ENCODE measurements at regions not wholly inside any gene's neighbourhood (a gene's known extent, or its start where the extent isn't known, plus 50 kb on each side); places are given as distances from the start of the nearest gene placed in this dataset.
"Not testable (repeated sequence)": the region's sequence is repeated elsewhere in the genome, so short reads cannot be mapped to it uniquely, and the experiment has no call there.

GRCh38 chr2:167745667-167746066 lies 501.7 kb downstream of the STK39 start:
- DNase-seq = no peak

GRCh38 chr2:167739921-167740320 lies 507.5 kb downstream of the STK39 start:
- DNase-seq = not testable (repeated sequence)

- DNase-seq = no peak
Observed at GRCh38 chr2:167733747-167734146, 513.6 kb downstream of the STK39 start.

GRCh38 chr2:167732326-167732725 lies 515.1 kb downstream of the STK39 start:
- no peak for DNase-seq

- no peak for DNase-seq
Observed at GRCh38 chr2:167729911-167730310, 517.5 kb downstream of the STK39 start.

- no peak for DNase-seq
Observed at GRCh38 chr2:167726788-167727187, 520.6 kb downstream of the STK39 start.

GRCh38 chr2:167721593-167721992 lies 525.8 kb downstream of the STK39 start:
- no peak for DNase-seq

- no peak for DNase-seq
Observed at GRCh38 chr2:167719410-167719809, 528.0 kb downstream of the STK39 start.

- no peak for DNase-seq
Observed at GRCh38 chr2:167718560-167718959, 528.8 kb downstream of the STK39 start.

GRCh38 chr2:167715932-167716331 lies 531.5 kb downstream of the STK39 start:
- no peak for DNase-seq

GRCh38 chr2:167715498-167715897 lies 531.9 kb downstream of the STK39 start:
- not testable (repeated sequence) for DNase-seq

GRCh38 chr2:167712275-167712674 lies 535.1 kb downstream of the STK39 start:
- no peak for DNase-seq

- peak; percentile 23 for DNase-seq
Observed at GRCh38 chr2:167708998-167709397, 538.4 kb downstream of the STK39 start.

GRCh38 chr2:167706800-167707199 lies 540.6 kb downstream of the STK39 start:
- no peak for DNase-seq

- DNase-seq = no peak
Observed at GRCh38 chr2:167703441-167703840, 544.0 kb downstream of the STK39 start.

- DNase-seq = no peak
Observed at GRCh38 chr2:167702227-167702626, 545.2 kb downstream of the STK39 start.

GRCh38 chr2:167701651-167702050 lies 545.7 kb downstream of the STK39 start:
- DNase-seq = no peak

GRCh38 chr2:167697948-167698347 lies 549.4 kb downstream of the STK39 start:
- DNase-seq = no peak

GRCh38 chr2:167697194-167697593 lies 550.2 kb downstream of the STK39 start:
- DNase-seq = no peak

- peak; percentile 9 for DNase-seq
Observed at GRCh38 chr2:167692936-167693335, 554.5 kb downstream of the STK39 start.

- DNase-seq = no peak
Observed at GRCh38 chr2:167692191-167692590, 555.2 kb downstream of the STK39 start.

GRCh38 chr2:167689444-167689843 lies 558.0 kb downstream of the STK39 start:
- no peak for DNase-seq

- no peak for DNase-seq
Observed at GRCh38 chr2:167686691-167687090, 560.7 kb downstream of the STK39 start.

GRCh38 chr2:167681234-167682015 lies 566.0 kb downstream of the STK39 start:
- DNase-seq = no peak

- DNase-seq = no peak
Observed at GRCh38 chr2:167678158-167678557, 569.2 kb downstream of the STK39 start.

Data from NCI-H1092 treated with DMSO at 0.1 percent for 48 hours (cell line).